ENCODE measurements at regions not wholly inside any gene's neighbourhood (a gene's known extent, or its start where the extent isn't known, plus 50 kb on each side); places are given as distances from the start of the nearest gene placed in this dataset.
A peak's percentile ranks its signal among the peaks of the same experiment; 100 is the strongest.
"Not testable (repeated sequence)": the region's sequence is repeated elsewhere in the genome, so short reads cannot be mapped to it uniquely, and the experiment has no call there.

GRCh38 chr2:230602562-230603230 is 109.9 kb upstream of the CAB39 start:
- TF ChIP-seq CTCF (conservative IDR thresholded peaks at IDR 0.05; ENCODE audit: control insufficient read depth, insufficient read depth, low read depth, low read length): no peak
- H3K4me3 ChIP-seq (ENCODE audit: control insufficient read depth, low read depth, low read length): no peak overlapping the region
- no peak for DNase-seq (ENCODE audit: low read depth)

- not testable (repeated sequence) for H3K4me3 ChIP-seq (ENCODE audit: control insufficient read depth, low read depth, low read length)
Measured at GRCh38 chr2:230603317-230603716, 109.3 kb upstream of the CAB39 start.

DNA sequence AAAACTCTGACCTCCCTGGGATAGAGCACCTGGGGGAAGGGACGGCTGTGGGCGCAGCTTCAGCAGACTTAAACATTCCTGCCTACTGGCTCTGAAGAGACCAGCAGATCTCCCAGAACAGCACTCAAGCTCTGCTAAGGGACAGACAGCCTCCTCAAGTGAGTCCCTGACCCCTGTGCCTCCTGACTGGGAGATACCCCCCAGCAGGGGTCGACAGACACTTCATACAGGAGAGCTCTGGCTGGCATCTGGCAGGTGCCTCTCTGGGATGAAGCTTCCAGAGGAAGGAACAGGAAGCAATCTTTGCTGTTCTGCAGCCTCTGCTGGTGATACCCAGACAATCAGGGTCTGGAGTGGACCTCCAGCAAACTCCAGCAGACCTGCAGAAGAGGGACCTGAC is 108.5 kb upstream of the CAB39 start:
- H3K4me3 ChIP-seq (ENCODE audit: control insufficient read depth, low read depth, low read length); DNase-seq (ENCODE audit: low read depth): not testable (repeated sequence)

More at GRCh38 chr2:230603317-230603716, 109.3 kb upstream of the CAB39 start:
- DNase-seq (ENCODE audit: low read depth): not testable (repeated sequence)

GRCh38 chr2:230614040-230614439 is 98.6 kb upstream of the CAB39 start:
- no peak for TF ChIP-seq CTCF (conservative IDR thresholded peaks at IDR 0.05; ENCODE audit: control insufficient read depth, insufficient read depth, low read depth, low read length)
- H3K4me3 ChIP-seq (ENCODE audit: control insufficient read depth, low read depth, low read length): no peak overlapping the region
- DNase-seq (ENCODE audit: low read depth): no peak

DNA sequence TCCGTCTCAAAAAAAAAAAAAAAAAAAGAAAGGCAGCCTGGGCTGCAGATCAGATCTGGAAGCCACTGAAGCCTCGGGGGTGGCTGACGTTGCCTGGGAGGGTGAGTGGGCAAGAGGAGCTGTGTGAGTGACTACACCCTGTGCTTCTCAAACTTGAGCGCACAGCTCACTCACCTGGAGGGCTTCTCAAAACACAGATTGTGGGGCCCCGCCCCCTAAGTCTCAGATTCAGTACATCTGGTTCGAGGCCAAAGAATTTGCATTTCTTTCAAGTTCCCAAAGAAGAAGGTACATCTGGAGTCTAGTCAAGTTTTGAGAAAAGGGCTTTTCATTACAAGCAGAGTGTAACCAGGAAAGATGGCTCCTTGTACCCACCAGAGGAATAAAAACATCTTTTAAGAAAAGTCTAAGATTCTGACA is 97.7 kb upstream of the CAB39 start:
- no peak overlapping the region for H3K4me3 ChIP-seq (ENCODE audit: control insufficient read depth, low read depth, low read length)
- peak; percentile 24 for DNase-seq (ENCODE audit: low read depth)
- no peak for TF ChIP-seq CTCF (conservative IDR thresholded peaks at IDR 0.05; ENCODE audit: control insufficient read depth, insufficient read depth, low read depth, low read length)

- DNase-seq (ENCODE audit: low read depth): peak; percentile 81
- not testable (repeated sequence) for H3K4me3 ChIP-seq (ENCODE audit: control insufficient read depth, low read depth, low read length)
Measured at GRCh38 chr2:230617256-230617706, 95.4 kb upstream of the CAB39 start.

- DNase-seq (ENCODE audit: low read depth): no peak
- TF ChIP-seq CTCF (conservative IDR thresholded peaks at IDR 0.05; ENCODE audit: control insufficient read depth, insufficient read depth, low read depth, low read length): no peak
- no peak overlapping the region for H3K4me3 ChIP-seq (ENCODE audit: control insufficient read depth, low read depth, low read length)
Measured at GRCh38 chr2:230619491-230619890, 93.2 kb upstream of the CAB39 start.

DNA sequence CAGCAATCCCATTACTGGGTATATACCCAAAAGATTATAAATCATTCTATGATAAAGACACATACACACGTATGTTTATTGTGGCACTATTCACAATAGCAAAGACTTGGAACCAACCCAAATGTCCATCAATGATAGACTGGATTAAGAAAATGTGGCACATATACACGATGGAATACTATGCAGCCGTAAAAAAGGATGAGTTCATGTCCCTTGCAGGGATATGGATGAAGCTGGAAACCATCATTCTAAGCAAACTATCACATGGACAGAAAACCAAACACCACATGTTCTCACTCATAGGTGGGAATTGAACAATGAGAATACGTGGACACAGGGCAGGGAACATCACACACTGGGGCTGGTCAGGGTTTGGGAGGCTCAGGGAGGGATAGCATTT is 87.4 kb upstream of the CAB39 start:
- not testable (repeated sequence) for DNase-seq (ENCODE audit: low read depth); H3K4me3 ChIP-seq (ENCODE audit: control insufficient read depth, low read depth, low read length)

DNA sequence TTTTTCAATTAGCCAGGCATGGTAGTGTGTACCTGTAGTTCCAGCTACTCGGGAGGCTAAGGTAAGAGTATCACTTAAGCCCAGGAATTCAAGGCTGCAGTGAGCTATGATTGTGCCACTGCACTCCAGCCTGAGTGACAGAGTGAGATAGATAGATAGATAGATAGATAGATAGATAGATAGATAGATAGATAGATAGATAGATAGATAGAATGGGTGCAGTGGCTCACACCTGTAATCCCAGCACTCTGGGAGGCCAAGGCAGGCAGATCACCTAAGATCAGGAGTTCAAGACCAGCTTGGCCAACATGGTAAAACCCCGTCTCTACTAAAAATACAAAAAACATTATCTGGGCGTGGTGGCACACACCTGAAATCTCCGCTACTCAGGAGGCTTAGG is 85.6 kb upstream of the CAB39 start:
- H3K4me3 ChIP-seq (ENCODE audit: control insufficient read depth, low read depth, low read length); DNase-seq (ENCODE audit: low read depth): not testable (repeated sequence)
